Epithelial cell of esophagus (primary cell): ENCODE measurements at regions not wholly inside any gene's neighbourhood (a gene's known extent, or its start where the extent isn't known, plus 50 kb on each side); places are given as distances from the start of the nearest gene placed in this dataset.

ENCODE experiments used
- DNase-seq: peaks from one replicate; pipeline ENCODE4 v3.0.0; 2010; ENCODE audit warnings: low read depth
- H3K4me3 ChIP-seq: 2 replicates; pipeline ENCODE4 v1.5.1; 2011; ENCODE audit warnings: mild to moderate bottlenecking, low read length, control low read depth
- TF ChIP-seq, protein P1 (sequence below): IDR thresholded peaks from 2 replicates; pipeline ENCODE4 v1.5.1; 2011; ENCODE audit warnings: low read depth, mild to moderate bottlenecking, low read length, control low read depth, inconsistent platforms; ENCODE audit not compliant: insufficient read depth; ENCODE audit errors: missing control alignments

DNA sequence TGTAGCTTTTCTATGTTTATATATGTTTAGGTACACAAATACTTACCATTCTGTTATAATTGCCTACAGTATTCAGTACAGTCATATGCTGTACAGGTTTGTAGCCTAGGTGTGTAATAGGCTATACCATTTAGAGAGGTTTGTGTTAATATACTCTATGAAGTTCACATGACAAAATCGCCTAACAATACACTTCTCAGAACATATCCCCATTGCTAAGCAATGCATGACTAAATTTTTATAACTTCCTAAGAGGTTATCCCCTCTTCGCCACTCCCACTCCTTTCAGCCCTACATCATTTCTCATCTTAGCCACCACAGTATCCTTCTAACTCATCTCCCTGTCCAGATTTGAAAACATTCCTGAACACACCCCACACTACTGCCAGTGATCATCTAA lies 83.7 kb upstream of the ZCCHC13 start:
- no peak for DNase-seq
- TF ChIP-seq, protein P1, sequence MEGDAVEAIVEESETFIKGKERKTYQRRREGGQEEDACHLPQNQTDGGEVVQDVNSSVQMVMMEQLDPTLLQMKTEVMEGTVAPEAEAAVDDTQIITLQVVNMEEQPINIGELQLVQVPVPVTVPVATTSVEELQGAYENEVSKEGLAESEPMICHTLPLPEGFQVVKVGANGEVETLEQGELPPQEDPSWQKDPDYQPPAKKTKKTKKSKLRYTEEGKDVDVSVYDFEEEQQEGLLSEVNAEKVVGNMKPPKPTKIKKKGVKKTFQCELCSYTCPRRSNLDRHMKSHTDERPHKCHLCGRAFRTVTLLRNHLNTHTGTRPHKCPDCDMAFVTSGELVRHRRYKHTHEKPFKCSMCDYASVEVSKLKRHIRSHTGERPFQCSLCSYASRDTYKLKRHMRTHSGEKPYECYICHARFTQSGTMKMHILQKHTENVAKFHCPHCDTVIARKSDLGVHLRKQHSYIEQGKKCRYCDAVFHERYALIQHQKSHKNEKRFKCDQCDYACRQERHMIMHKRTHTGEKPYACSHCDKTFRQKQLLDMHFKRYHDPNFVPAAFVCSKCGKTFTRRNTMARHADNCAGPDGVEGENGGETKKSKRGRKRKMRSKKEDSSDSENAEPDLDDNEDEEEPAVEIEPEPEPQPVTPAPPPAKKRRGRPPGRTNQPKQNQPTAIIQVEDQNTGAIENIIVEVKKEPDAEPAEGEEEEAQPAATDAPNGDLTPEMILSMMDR = no peak
- H3K4me3 ChIP-seq = no peak overlapping the region

DNA sequence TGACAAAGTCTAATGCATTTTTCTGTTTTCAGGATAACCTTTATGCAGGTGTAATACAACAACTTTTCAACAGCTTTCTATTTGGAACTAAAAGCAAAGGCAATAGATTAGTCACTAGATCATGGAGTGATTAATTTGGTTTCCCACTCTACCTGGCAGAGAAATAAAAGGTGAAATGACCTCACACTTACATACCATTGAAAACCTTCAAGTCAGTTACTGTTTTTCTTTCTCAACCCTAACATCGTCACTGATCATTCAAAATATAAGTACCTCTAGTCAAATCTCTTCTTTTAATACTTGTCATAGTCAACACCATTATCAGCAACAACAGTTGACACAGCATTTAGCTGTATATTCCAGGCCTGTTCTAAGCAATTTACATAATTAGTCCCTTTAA lies 85.1 kb upstream of the ZCCHC13 start:
- no peak overlapping the region for H3K4me3 ChIP-seq
- TF ChIP-seq, protein P1 = no peak
- DNase-seq = peak; percentile 4

DNA sequence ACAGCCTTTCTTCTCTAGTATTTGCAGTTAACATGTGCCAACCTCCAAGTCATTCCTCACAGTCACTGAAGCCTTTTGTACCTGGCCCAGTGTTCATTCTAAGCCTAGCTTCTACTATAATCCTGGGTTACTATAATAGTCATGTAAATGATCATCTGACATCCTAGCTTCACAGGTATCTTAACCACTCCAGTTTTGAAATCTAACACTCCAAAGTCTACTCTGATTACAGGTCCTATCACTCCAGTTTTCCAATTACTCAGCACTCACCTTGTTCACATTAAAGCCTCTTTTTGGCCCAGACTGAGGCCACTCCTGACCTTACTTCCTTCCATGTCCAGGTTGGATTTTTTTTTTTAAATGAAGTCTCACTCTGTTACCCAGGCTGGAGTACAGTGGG lies 87.6 kb upstream of the ZCCHC13 start:
- no peak overlapping the region for H3K4me3 ChIP-seq
- TF ChIP-seq, protein P1 = no peak
- no peak for DNase-seq

DNA sequence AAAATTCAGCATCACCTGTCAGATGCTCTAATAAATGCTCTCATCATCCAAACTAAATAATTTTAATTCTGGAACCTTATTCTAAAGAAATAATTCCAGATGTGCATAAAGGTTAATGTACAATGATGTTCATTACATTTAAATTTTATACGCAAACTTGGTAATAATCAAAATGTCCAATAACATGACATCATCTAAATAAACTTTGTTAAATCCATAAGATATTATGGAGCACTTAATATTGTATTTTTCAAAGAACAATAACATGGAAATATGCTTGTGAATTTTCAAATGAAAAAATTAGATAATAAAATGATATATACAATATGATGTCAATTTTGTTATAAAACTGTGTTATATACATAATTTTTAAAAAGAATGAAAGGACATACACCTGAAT lies 92.1 kb upstream of the ZCCHC13 start:
- TF ChIP-seq, protein P1 = no peak
- no peak for DNase-seq
- no peak overlapping the region for H3K4me3 ChIP-seq

DNA sequence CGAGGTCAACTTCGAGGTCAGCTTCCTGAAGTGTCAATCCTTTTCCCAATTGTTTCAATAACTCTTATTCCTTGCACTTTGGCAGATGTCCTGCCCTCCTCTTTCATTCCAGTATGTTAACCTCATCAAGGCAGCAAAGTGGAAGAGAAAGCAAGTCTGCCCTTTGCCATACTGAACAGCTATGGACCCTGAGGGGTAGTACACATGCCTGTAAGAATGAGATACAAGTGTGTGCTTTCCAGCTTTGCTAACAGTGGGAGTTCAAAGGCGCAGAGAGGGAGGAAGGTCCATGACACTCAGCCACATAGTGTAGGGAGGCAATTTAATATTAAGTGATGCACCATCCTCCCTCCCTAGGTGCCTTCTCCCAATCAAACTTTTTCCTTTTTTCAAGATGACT lies 96.4 kb upstream of the ZCCHC13 start:
- no peak overlapping the region for H3K4me3 ChIP-seq

DNA sequence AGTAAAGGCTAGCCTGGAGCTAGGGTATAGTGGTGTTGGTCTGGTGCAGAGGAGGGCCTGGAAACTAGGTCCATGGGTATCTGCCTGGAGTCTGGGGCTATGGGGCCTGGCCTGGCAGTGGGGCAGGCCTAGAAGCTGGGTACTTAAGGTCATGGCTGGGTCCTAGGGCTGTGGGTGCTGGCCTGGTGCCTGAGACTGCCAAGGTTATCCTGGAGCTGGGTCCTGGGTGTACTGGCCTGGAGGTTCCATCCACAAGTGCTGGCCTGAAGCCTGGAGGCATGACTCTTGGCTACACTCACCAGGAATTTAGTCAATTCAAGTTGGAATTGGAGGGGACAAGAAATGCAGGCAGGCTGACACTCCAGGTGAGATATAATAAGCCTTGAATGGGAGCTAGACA lies 108.4 kb upstream of the ZCCHC13 start:
- TF ChIP-seq, protein P1 = no peak
- no peak for DNase-seq
- H3K4me3 ChIP-seq = no peak overlapping the region

More for the DNA sequence above, 96.4 kb upstream of the ZCCHC13 start:
- no peak for DNase-seq
- TF ChIP-seq, protein P1 = no peak

DNA sequence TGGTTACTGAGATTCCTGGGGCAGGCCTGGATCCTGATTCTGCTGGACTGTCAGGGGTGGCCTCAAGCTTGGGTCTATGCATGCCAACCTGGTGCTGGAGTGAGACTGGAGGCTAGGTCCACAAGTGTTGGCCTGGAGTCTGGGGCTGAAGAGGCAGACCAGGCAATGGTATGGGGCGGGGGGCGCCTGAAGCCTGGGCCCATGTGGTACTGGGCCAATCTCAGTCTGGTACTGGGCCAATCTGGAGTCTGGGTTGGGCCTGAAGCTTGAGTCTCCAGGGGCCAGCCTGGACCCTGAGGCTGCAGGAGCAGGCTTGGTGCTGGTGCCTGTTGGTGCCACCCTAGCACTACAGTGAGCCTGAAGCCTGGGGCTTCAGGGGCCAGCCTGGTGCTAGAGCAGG lies 108.9 kb upstream of the ZCCHC13 start:
- no peak overlapping the region for H3K4me3 ChIP-seq
- no peak for DNase-seq
- TF ChIP-seq, protein P1 = no peak
